LNCAP (cell line): ENCODE measurements at regions not wholly inside any gene's neighbourhood (a gene's known extent, or its start where the extent isn't known, plus 50 kb on each side); places are given as distances from the start of the nearest gene placed in this dataset.

Experiments
- CTCF ChIP-seq: fragments of 450-650 bp; IDR thresholded peaks from 2 replicates; pipeline ENCODE4 v1.5.1; 2017; ENCODE audit warnings: mild to moderate bottlenecking

- no peak for TF ChIP-seq CTCF
These were observed 59.8 kb upstream of the ZPLD1 start for GRCh38 chr3:102374863-102375634.

GRCh38 chr3:102378216-102378615, 56.6 kb upstream of the ZPLD1 start:
- no peak for TF ChIP-seq CTCF
